ENCODE measurements at regions not wholly inside any gene's neighbourhood (a gene's known extent, or its start where the extent isn't known, plus 50 kb on each side); places are given as distances from the start of the nearest gene placed in this dataset.
"Not testable (repeated sequence)": the region's sequence is repeated elsewhere in the genome, so short reads cannot be mapped to it uniquely, and the experiment has no call there.

DNA sequence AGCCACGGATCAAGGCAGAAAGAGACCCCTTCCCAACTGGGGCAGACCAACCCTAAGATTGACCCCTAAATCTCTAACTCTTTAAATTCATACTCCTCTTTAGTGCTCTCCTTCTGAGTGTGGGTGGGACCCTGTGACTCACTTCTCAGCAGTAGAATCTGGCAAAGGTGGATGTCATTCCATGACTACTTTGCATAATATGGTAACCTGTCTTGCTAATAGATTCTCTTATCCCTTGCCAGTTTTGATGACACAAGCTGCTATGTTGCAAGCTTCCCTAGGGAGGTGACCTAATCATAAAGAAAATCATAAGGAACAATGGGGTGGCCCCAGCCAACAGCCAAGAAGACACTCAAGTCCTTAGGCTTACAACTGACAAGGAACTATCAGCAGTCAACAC, 155.4 kb upstream of the VWC2 start:
- DNase-seq: no peak

DNA sequence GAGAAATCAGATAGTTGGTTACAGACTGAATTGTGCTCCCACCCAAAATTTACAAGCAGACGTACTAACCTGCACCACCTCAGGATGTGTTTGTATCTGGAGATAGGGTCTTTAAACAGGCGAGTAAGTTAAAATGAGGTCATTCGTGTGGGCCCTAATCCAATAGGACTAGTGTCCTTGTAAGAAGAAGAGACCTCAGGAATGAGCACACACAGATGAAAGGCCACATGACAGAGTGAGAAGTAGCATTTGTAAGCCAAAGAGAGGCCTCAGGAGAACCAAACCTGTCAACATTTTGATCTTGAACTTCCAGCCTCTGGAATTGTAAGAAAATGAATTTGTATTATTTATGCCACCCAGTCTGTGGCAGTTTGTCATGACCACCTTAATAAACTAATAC, 149.5 kb upstream of the VWC2 start:
- DNase-seq: no peak

DNA sequence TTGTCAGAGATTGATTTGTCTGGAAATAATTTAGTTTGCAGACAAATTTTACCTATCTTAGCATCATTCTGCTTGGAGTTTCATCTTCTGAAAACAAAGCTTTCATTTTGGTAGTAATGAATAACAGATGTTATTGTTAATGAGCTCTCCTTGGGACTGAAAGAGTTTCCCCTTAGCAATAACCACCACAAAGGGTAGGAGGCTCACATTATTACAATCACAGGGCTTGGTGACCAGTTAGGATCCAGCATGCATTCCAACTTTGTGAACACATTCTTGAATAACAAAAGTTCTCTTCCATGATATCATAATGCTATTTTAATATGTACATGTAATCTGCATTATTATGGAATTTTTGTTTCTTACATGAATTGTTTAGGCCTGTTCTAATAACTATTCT, 148.8 kb upstream of the VWC2 start:
- DNase-seq: no peak

DNA sequence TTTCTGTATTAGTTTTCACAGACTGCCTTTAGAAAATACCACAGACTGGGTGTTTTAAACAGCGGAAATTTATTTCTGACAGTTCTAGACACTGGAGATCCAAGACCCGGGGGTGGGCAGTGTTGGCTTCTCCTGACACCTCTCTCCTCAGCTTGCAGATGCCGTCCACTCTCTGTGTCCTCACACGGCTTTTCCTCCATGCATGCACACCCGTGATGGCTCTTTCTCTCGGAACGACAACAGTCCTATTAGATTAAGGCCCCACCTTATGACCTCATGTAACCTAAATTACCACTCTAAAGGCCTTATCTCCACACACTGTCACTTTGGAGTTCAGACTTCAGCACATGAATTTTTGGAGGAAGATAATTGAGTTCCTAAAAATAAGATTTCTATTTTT, 142.9 kb upstream of the VWC2 start:
- no peak for DNase-seq

DNA sequence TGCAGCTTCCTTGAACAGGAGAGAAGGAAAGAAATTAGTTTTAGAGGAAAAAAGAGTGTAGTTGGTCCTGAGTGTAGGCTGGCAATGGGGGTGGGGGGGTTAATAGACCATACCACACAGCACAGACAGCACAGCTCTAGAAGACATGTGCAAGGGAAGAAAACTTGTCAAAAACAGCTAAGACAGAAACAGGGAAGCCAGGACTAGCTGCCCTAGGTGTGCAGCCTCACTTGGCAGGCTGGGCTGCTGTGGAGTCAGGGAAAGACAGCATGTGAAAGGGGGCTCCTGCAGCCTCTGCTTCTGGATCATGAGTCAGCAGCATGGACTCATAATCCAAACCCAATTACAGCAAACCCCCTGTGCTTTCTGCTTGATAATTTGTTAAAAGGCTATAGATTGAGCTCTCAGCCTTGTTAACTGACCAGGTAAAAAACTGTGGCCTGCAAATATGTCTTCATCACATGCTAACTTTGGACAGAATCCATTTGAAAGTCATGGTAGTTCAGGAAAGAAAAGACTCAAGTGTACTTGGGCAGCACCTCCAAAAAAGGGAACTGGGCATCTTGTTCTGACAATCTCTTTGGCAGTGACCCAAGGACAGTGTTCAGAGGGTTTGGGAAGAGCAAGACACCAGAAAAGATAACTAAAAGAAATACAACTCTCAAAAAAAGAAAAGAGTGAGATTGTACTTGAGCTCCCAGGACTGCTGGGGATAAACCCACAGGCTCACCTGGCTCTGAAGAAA, 142.2 kb upstream of the VWC2 start:
- DNase-seq: no peak

DNA sequence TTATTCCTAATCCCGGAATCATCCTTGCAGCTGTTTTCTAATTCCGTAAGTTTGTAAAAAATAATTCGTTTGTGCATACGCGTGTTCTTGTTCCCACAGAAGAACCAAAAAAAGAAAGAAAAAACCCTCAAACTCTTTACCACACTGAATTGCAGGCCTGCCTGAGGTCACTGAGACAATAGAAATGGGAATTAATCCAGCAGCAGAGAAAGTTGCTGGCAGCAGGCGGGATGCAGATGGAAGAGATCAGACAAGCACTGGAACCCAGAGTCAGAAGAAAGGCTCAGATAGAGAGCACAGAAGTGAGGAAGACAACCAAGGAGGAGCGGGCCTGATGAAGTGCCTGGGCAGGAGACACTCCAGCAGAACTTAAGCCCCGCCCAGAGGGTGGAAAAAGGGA, 141.5 kb upstream of the VWC2 start:
- DNase-seq: no peak

DNA sequence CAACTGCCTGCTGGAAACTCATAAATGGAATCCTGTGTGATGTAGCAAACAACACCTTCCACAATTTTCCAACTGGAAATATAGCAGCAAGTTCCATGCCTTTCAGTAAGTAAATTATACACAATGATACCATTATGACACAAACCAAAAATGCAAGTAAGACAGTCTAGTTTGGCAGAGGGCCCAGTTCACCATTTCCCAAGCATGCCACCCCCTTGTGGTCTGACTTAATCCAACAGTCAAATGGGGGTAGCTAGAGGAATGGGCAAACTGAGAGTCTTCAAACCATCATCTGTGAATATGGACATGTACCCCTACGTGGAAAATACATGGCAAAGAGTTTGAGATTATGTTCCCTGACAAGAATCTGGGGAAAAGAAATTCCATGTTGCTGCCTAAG, 137.6 kb upstream of the VWC2 start:
- no peak for DNase-seq

DNA sequence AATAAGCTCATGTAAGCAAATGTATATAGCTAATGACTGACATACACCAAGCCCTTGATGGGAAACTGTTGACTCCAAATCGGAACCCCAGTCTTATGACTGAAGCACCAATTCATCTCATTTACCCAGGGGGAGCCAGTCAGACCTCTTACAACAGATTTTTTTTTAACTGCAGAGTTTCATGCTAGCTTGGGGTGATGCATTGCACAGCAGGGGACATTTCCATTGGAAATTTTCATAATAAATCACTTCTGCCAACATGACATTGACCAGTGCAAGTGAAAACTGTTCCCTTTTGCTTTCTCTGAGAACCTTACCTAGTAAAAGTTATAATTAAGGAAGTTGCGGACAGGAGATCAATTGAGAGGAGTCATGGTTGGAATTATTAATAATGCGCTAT, 137.0 kb upstream of the VWC2 start:
- DNase-seq: no peak

DNA sequence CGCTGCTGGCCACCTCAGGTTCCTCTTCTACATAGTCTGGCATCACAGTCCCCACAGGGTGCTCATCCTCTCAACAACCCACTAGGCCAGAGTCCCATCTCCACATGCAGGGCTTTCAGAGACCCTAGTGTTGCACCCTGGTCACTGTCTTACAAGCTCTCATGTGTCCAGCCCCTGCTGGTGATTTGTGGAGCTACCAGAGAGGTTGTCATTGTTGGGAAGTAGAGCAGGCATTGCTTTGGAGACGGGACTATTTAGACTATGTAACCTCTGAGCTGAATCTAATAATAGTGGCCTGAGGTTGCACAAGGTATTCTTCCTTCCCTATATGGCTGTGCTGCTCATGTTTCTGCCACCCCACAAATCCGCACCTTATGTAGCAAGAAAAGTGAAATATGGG, 135.3 kb upstream of the VWC2 start:
- DNase-seq: no peak

DNA sequence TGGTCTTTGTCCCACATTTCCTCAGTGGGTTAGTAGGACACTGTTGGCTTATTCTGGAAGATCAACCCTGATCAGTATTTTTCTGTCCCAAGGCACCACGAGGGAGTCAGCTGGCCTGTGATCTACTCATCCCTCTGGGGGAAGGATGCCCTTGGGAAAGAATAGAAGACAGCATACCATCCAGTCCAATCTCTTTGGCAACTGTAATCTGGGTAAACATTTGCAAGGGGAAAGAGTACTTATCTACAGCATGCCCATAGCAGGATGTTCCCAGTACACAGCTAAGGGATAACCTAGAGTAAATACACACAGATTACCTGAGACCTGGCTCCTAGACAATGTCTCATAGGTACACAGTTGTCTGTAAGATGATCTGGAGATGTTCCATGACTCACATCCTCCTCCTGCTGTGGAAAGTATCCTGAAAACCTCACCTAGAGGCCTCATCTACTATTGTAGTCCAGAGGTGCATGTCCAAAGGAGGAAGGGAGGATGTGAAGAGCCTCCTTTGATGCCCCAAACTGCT, 134.3 kb upstream of the VWC2 start:
- DNase-seq: no peak

DNA sequence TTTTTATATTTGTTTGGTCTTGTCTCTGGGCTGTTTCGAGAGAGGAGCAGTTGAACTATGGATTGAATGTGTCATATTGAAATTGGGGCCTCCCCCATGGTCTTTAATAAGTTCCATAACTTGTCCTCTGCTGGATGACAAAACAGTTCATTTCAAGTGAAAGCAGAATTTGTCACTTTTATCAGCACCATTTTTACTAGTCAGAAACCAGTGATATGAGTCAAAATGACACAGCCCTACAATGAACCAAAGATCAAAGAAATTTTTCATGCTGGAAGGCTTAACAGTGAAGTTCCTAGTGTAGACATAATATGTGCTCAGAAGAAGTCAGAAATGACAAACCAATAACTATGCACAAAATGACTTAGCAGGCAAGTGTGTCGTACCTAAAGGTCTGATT, 133.6 kb upstream of the VWC2 start:
- DNase-seq: no peak

DNA sequence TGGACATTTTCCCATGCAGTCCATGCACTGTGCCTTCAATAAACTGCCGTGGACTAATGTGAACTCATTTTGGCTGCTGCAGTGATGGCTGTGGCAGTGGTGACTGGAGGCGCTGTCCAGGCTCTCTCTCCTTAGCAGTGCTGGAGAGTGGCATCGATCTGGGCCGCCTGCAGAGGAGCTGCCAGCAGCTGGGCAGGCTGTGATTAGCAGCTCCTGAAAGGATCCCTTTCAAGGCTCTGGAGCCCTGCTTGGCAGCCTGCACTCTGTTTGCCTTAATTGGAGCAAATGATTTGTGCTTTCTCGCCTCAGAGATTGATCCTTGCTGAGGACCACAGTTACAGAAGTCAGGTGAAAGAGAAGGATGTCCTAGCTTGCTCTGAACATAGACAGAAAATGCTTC, 130.1 kb upstream of the VWC2 start:
- no peak for DNase-seq

DNA sequence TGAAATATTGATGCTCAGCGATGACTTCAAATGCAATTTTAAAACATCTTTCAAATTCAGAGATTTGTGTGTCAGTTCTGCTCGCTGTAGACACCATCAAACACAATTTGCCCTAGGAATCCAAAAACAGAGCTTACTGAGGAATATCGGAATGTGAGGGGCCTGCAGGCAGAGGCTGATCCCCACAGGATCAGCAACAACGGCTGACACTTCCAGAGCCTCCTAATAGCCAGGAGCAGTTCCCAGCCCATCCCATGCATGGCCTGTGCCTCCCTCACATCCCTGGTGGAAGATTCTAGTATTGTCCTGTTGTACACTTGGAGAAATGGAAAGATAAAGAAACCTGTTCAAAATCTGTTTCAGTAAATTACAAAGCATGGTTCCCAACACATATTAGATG, 129.7 kb upstream of the VWC2 start:
- no peak for DNase-seq

DNA sequence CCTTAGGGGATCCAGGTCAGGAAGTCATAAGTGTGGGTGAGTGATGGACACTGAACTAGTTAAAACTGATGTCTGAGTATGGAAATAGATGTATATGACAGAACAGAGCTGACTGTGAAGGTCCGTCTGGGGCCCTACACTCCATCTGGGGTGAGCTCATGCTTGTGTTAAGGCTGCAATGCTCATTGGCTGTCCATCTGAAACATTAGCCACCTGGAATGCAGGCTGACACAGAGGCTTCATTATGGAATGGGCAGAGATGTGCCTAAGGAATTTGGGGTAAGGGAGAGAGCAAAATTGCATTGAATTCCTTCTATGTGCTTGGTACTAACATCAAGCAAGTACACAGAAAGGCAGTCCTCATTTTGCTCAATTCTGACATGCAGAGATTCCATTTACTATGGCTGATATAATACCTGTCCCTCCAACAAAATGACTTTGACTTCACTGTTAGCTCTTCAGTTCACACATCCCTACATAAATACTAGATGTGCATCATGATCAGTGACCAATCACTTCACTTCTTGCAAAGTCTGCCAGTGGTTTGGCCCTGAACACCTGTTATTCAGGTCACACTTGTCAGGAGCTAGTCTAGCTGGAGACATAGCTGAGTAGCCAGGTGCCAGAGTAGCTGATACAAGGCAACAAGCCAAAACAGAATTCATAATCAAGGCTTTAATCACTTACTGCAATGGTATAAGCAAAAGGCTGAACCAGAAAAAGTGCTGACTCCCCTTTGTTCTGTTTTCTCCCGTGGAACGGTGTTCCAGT, 128.9 kb upstream of the VWC2 start:
- no peak for DNase-seq

DNA sequence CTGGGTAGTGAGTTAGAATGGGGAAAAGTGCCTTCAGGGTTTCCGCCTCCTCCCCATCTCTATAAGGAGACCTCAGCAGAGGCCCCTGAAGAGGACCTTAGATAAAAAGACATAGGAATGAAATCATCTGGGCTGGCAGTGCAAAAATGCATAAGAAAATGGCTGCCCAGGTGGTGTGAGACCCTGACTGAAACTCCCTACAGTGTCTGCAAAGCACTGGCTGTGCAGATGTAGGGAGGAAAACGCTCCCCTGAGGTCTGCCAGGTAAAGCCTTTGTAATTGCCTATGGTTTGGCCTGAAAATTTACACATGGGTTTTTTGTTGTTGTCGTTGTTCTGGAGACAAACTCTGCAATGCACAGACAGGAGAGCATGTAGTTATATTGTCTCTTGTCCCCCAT, 128.1 kb upstream of the VWC2 start:
- no peak for DNase-seq

DNA sequence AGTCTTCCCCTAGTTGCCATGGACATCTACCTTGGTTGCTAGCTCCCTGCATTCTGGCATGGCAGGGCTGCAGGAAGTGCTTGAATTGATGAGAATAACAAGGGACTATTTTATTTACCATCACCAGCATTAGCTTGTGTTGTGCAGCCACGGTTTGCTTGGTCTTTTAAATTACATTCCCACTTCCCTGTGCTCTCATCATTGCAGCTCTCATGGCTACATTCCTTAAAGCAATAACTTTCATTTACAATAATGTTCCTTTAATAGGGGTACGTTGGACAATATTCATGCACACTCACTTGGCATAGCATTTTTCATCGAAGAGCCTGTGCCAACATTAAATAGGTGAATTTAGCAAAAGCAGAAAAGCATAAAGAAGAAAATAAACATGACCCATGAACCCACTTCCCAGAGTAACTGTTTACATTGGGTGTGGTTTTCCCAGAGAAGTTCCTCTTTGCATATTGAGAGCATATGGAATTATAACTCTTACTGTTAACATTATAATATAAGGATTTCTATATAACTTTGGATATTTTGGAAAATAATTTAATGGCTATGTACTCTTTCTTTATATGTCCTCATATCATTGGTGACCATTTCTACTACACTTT, 113.2 kb upstream of the VWC2 start:
- DNase-seq: no peak

DNA sequence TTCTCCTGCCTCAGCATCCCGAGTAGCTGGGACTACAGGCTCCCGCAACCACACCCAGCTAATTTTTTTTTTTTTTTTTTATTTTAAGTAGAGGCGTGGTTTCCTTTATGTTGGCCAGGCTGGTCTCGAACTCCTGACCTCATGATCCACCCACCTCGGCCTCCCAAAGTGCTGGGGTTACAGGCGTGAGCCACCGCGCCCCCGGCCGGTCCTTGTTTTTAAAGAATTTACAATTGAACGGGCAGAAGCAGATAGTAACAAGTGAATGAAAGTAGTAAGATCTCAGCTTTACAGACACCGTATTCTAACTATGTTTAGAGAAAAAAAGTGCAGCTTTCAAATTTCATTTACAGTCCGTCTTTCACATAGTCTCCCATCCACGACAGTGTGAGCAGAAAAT, 112.5 kb upstream of the VWC2 start:
- DNase-seq: no peak

DNA sequence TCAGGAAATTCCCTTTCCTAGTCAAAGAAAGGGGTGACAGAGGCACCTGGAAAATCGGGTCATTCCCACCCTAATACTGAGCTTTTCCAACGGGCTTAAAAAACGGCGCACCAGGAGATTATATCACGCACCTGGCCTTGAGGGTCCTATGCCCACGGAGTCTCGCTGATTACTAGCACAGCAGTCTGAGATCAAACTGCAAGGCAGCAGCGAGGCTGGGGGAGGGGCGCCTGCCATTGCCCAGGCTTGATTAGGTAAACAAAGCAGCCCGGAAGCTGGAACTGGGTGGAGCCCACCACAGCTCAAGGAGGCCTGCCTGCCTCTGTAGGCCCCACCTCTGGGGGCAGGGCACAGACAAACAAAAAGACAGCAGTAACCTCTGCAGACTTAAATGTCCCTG, 107.5 kb upstream of the VWC2 start:
- DNase-seq: not testable (repeated sequence)

DNA sequence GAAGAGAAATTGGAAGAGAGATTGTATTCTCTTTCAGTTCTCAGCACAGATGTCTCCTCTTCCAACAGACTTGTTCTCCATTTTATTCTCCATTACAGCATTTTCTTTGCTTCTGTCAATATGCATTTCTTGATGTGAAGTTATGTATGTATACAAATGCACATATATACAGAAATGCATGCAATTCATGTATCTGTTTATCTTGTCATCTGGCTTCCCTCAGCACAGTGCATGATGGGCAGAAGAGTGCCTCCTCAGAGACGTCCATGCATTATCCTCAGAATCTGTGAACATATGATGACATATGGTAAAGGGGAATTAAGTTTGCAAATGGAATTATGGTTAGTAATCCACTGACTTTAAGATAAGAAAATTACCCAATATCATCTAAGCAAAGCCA, 106.7 kb upstream of the VWC2 start:
- no peak for DNase-seq

DNA sequence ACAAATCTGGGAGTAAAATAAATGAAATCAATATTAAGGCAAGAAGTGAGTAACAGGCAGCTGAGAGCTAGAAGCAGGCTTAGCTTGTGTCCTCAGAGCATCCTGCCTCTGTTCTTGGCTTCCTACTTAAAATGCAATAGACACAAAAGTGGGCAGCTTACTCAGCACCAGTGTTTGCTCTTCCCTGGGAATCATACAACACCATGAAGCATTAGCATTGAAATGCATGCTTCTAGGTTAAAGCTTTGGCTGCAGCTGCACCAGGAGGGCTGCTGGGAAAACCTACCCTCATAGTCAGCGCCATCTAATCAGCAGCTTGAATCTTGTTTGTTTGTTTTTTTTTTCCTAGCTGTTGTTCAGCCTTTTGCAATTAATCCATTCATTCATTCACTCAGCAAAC, 104.2 kb upstream of the VWC2 start:
- DNase-seq: no peak

DNA sequence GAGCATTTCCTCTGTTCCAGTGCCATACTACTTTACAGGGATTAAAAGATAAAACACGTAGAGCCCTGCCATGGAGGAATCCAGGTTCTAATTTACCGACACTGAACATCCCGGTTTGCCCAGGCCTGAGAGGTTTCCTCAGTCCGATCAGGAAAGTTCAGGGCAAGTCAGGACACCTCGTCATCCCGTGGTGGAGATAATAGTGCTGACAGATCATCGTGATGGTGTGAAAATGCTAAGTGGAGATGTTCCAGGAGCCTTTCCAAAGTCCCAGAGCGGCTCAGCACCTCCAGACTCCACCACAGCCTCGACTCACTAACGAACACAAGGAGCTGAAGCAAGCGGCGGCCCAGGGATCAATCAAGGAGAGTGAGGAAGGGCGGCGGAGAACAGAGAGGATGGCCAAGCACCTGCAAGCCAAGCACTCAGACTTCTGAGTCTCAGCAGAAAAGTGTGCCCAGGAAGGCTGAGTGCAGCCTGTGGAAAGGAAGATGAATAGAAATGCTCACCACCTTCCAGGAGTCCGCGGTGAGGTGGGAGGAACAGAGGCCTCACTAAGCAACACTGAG, 103.7 kb upstream of the VWC2 start:
- no peak for DNase-seq

DNA sequence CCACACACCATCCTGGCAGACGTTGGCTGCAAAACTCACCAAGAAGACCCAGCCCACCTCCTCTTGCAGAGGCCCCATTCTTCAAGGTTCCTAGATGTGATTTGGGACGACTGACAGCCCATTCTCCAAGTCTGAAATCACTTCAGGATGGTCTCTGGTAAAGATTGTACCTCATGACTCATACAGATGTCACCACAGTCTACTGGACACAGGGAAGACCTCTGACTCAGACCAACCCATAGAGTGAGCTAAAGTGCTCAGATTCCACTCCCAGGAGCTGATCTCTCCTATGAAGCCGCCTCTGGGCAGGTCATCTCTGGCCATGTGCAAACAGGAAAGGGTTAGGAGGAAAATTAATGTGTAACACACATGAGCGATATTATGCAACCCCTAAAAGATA, 102.4 kb upstream of the VWC2 start:
- no peak for DNase-seq

DNA sequence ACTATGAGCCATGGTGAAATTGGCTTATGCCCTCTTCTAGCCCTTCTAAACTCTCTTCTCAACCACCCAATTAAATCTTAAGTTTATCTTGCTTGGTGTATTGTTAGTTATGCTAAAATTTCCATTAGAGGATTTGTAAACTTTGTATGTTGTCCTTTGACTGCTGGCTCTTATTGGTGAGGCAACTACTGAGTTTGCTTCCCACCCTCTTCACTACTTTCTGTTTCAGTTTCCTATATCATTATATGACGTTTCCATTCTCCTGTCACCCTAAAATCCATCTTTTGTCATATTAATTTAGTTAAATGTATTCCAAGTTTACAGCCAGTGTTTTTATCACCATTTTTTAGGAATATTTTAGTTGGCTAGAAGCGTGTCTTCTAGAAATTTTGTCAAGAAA, 80.9 kb upstream of the VWC2 start:
- no peak for DNase-seq

DNA sequence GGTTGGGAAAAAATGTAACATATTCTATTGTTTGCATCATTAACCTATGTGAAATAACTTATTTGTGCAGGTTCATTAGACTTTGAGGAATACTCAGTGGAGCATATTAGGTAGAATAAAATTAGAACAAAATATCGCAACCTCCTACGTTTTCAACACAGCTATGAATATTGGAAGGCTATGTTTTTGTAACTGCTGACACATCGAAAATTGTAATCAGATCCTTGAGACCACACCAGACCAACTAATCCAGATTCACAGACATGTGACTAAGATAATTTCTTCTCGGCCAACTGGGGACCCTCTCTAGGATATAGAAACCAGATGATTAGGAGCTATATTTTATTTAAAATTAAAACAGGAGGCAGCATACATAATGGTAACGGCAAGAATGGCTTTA, 77.5 kb upstream of the VWC2 start:
- no peak for DNase-seq

All from stimulated activated CD4-positive, alpha-beta T cell treated with anti-CD3 and anti-CD28 coated beads, Interleukin-15, amount 100 ng/mL, for 24 hours (primary cell).